ENCODE measurements at regions not wholly inside any gene's neighbourhood (a gene's known extent, or its start where the extent isn't known, plus 50 kb on each side); places are given as distances from the start of the nearest gene placed in this dataset.

- Histone ChIP-seq H3K27me3 (replicated peaks; ENCODE audit: insufficient read depth) (no peaks in the 10 kb centered on the region), H3K36me3 (no peaks in the 10 kb centered on the region), H3K9me3 (no peaks in the 10 kb centered on the region), H3K4me3 (no peak overlapping the region), H3K27ac (no peak overlapping the region), H3K4me1 (ENCODE audit: control insufficient read depth in 1 of 2, low read depth in 2 of 2) (peaks cover 8 to 16% of the 10 kb centered on the region in 2 donors)
- no peak for ATAC-seq (ENCODE audit: insufficient number of reproducible peaks, low FRiP score, low read depth)
- TF ChIP-seq CTCF (IDR thresholded peaks at IDR 0.05) = no peak
- no peak for DNase-seq (ENCODE audit: low spot score)
These were observed 90.4 kb upstream of the FOXP4 start for GRCh38 chr6:41455818-41456217.

GRCh38 chr6:41457303-41457670 lies 88.9 kb upstream of the FOXP4 start:
- Histone ChIP-seq H3K4me1 (ENCODE audit: control insufficient read depth in 1 of 2, low read depth in 2 of 2) (peaks cover 0 to under 1% of the 10 kb centered on the region in 2 donors), H3K9me3 (no peaks in the 10 kb centered on the region), H3K36me3 (no peaks in the 10 kb centered on the region), H3K27me3 (replicated peaks; ENCODE audit: insufficient read depth) (no peaks in the 10 kb centered on the region), H3K27ac (no peak overlapping the region), H3K4me3 (no peak overlapping the region)
- ATAC-seq (ENCODE audit: insufficient number of reproducible peaks, low FRiP score, low read depth) (no peak), DNase-seq (ENCODE audit: low spot score) (no peak)
- no peak for TF ChIP-seq CTCF (IDR thresholded peaks at IDR 0.05)

GRCh38 chr6:41459738-41460137 lies 86.4 kb upstream of the FOXP4 start:
- H3K36me3 ChIP-seq = no peaks in the 10 kb centered on the region
- no peaks in the 10 kb centered on the region for H3K4me1 ChIP-seq (ENCODE audit: control insufficient read depth in 1 of 2, low read depth in 2 of 2)
- ATAC-seq (ENCODE audit: insufficient number of reproducible peaks, low FRiP score, low read depth) = no peak
- no peak overlapping the region for H3K27ac ChIP-seq
- no peak overlapping the region for H3K4me3 ChIP-seq
- H3K9me3 ChIP-seq = no peaks in the 10 kb centered on the region
- no peak for DNase-seq (ENCODE audit: low spot score)
- H3K27me3 ChIP-seq (replicated peaks; ENCODE audit: insufficient read depth) = no peaks in the 10 kb centered on the region
- no peak for TF ChIP-seq CTCF (IDR thresholded peaks at IDR 0.05)

GRCh38 chr6:41460742-41461336 lies 85.3 kb upstream of the FOXP4 start:
- no peak overlapping the region for H3K4me3 ChIP-seq
- ATAC-seq (ENCODE audit: insufficient number of reproducible peaks, low FRiP score, low read depth) = no peak
- H3K27me3 ChIP-seq (replicated peaks; ENCODE audit: insufficient read depth) = no peaks in the 10 kb centered on the region
- TF ChIP-seq CTCF (IDR thresholded peaks at IDR 0.05) = no peak
- DNase-seq (ENCODE audit: low spot score) = no peak
- H3K4me1 ChIP-seq (ENCODE audit: control insufficient read depth in 1 of 2, low read depth in 2 of 2) = no peaks in the 10 kb centered on the region
- H3K9me3 ChIP-seq = no peaks in the 10 kb centered on the region
- H3K27ac ChIP-seq = no peak overlapping the region
- no peaks in the 10 kb centered on the region for H3K36me3 ChIP-seq

- no peak for ATAC-seq (ENCODE audit: insufficient number of reproducible peaks, low FRiP score, low read depth)
- no peaks in the 10 kb centered on the region for H3K9me3 ChIP-seq
- DNase-seq (ENCODE audit: low spot score) = no peak
- H3K4me3 ChIP-seq = no peak overlapping the region
- TF ChIP-seq CTCF (IDR thresholded peaks at IDR 0.05) = no peak
- H3K27me3 ChIP-seq (replicated peaks; ENCODE audit: insufficient read depth) = no peaks in the 10 kb centered on the region
- no peaks in the 10 kb centered on the region for H3K36me3 ChIP-seq
- H3K27ac ChIP-seq = no peak overlapping the region
- H3K4me1 ChIP-seq (ENCODE audit: control insufficient read depth in 1 of 2, low read depth in 2 of 2) = no peaks in the 10 kb centered on the region
These were observed 84.1 kb upstream of the FOXP4 start for GRCh38 chr6:41462033-41462432.
